MM.1S (cell line): ENCODE measurements at regions not wholly inside any gene's neighbourhood (a gene's known extent, or its start where the extent isn't known, plus 50 kb on each side); places are given as distances from the start of the nearest gene placed in this dataset.

Experiments used
- DNase-seq: peaks from one replicate; pipeline ENCODE4 v3.0.0-alpha.2; 2015
- H2AFZ ChIP-seq: fragments of 300-600 bp; sonication (generic); 2 replicates; pipeline ENCODE4 v1.6.0; 2016; ENCODE audit warnings: antibody characterized with exemption, low read length
- H3F3A ChIP-seq: fragments of 300-600 bp; sonication (generic); 2 replicates; pipeline ENCODE4 v1.6.1; 2016; ENCODE audit warnings: mild to moderate bottlenecking, antibody characterized with exemption, low read length, moderate library complexity, mixed read lengths; ENCODE audit not compliant: insufficient read depth
- H3K27ac ChIP-seq: fragments of 300-600 bp; sonication (generic); 2 replicates; pipeline ENCODE4 v1.5.1; 2016; ENCODE audit warnings: mild to moderate bottlenecking, low read length
- H3K27me3 ChIP-seq: fragments of 300-600 bp; sonication (generic); replicated peaks from 2 replicates; pipeline ENCODE4 v1.6.0; 2016; ENCODE audit warnings: low read length; ENCODE audit not compliant: insufficient read depth
- H3K36me3 ChIP-seq: fragments of 300-600 bp; sonication (generic); replicated peaks from 2 replicates; pipeline ENCODE4 v1.6.1; 2016; ENCODE audit warnings: mild to moderate bottlenecking, low read length, mixed read lengths; ENCODE audit not compliant: insufficient read depth
- H3K4me1 ChIP-seq: fragments of 300-600 bp; sonication (generic); 2 replicates; pipeline ENCODE4 v1.6.1; 2016; ENCODE audit warnings: low read length, mixed read lengths
- H3K4me2 ChIP-seq: fragments of 300-600 bp; sonication (generic); 2 replicates; pipeline ENCODE4 v1.6.0; 2016; ENCODE audit warnings: low read depth, low read length
- H3K4me3 ChIP-seq: fragments of 300-600 bp; sonication (generic); 2 replicates; pipeline ENCODE4 v1.5.1; 2016; ENCODE audit warnings: low read length, mixed read lengths
- H3K79me2 ChIP-seq: fragments of 300-600 bp; sonication (generic); 2 replicates; pipeline ENCODE4 v1.6.1; 2016; ENCODE audit warnings: mixed run types, low read length, mixed read lengths
- H3K9ac ChIP-seq: fragments of 300-600 bp; sonication (generic); 2 replicates; pipeline ENCODE4 v1.6.1; 2016; ENCODE audit warnings: low read length, mixed read lengths
- H3K9me2 ChIP-seq: fragments of 300-600 bp; sonication (generic); replicated peaks from 2 replicates; pipeline ENCODE4 v1.6.1; 2016; ENCODE audit warnings: mild to moderate bottlenecking, low read length, mixed read lengths; ENCODE audit not compliant: insufficient read depth
- H3K9me3 ChIP-seq: fragments of 300-600 bp; sonication (generic); replicated peaks from 2 replicates; pipeline ENCODE4 v1.6.1; 2016; ENCODE audit warnings: mild to moderate bottlenecking, low read length, mixed read lengths; ENCODE audit not compliant: insufficient read depth
- H4K20me1 ChIP-seq: fragments of 300-600 bp; sonication (generic); 2 replicates; pipeline ENCODE4 v1.6.1; 2016; ENCODE audit warnings: mild to moderate bottlenecking, low read length, moderate library complexity, mixed read lengths; ENCODE audit not compliant: insufficient read depth
- EZH2 ChIP-seq: fragments of 300-600 bp; sonication (generic); optimal IDR thresholded peaks from 2 replicates; pipeline ENCODE3; 2017; ENCODE audit warnings: low read depth, mild to moderate bottlenecking, antibody characterized with exemption, low read length, mixed read lengths
- EZH2phosphoT487 ChIP-seq: fragments of 300-600 bp; sonication (generic); IDR thresholded peaks from 2 replicates; pipeline ENCODE4 v1.6.1; 2018; ENCODE audit warnings: antibody characterized with exemption, low read length
- TF ChIP-seq, protein P1 (sequence below): fragments of 300-600 bp; sonication (generic); IDR thresholded peaks from 2 replicates; pipeline ENCODE4 v1.5.1; 2016; ENCODE audit warnings: antibody characterized with exemption, low read length, mixed read lengths

DNA sequence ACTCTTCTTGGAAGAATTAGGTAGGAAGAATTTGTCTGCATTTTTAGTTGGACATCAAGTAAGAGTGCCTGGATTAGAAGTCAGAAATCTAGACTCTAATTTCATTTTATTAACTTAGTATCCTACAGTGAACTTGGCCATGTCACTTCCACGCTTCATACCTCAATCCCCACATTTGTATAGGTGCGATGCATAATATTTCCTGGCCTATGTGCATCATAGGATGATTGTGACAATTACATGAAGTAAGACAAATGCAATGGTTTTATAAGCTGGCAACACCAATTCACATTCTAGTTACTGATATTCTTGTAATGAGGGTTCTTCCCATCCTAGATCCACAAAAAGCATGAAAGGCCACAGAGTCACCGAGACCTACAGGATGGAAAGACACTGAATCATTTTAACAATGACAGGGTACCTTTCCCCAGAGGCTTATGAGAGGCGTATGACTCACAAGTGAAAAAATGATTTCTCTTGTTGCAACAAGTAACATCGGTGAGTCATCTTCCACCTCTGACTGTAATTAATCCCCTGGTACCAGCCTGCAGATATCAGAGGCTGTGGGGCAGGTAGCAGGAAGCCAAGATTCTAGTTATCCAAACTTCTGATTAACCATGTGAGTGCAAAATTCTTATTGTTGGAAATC is 56.0 kb upstream of the OR5AK2 start:
- no peak overlapping the region for H3K4me3 ChIP-seq
- no peak overlapping the region for H2AFZ ChIP-seq
- H3K4me2 ChIP-seq, result no peak overlapping the region
- no peaks in the 10 kb centered on the region for H3K9me2 ChIP-seq
- no peaks in the 10 kb centered on the region for H3K79me2 ChIP-seq
- no peaks in the 10 kb centered on the region for H3K4me1 ChIP-seq
- H3F3A ChIP-seq, result no peaks in the 10 kb centered on the region
- no peak overlapping the region for H3K9ac ChIP-seq
- H3K9me3 ChIP-seq, result no peaks in the 10 kb centered on the region
- no peaks in the 10 kb centered on the region for H3K36me3 ChIP-seq
- DNase-seq, result no peak
- no peak overlapping the region for H3K27ac ChIP-seq
- H3K27me3 ChIP-seq, result no peaks in the 10 kb centered on the region
- TF ChIP-seq EZH2phosphoT487 (no peak), EZH2 (no peak)
- TF ChIP-seq, protein P1, sequence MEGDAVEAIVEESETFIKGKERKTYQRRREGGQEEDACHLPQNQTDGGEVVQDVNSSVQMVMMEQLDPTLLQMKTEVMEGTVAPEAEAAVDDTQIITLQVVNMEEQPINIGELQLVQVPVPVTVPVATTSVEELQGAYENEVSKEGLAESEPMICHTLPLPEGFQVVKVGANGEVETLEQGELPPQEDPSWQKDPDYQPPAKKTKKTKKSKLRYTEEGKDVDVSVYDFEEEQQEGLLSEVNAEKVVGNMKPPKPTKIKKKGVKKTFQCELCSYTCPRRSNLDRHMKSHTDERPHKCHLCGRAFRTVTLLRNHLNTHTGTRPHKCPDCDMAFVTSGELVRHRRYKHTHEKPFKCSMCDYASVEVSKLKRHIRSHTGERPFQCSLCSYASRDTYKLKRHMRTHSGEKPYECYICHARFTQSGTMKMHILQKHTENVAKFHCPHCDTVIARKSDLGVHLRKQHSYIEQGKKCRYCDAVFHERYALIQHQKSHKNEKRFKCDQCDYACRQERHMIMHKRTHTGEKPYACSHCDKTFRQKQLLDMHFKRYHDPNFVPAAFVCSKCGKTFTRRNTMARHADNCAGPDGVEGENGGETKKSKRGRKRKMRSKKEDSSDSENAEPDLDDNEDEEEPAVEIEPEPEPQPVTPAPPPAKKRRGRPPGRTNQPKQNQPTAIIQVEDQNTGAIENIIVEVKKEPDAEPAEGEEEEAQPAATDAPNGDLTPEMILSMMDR, result no peak
- H4K20me1 ChIP-seq, result no peaks in the 10 kb centered on the region

DNA sequence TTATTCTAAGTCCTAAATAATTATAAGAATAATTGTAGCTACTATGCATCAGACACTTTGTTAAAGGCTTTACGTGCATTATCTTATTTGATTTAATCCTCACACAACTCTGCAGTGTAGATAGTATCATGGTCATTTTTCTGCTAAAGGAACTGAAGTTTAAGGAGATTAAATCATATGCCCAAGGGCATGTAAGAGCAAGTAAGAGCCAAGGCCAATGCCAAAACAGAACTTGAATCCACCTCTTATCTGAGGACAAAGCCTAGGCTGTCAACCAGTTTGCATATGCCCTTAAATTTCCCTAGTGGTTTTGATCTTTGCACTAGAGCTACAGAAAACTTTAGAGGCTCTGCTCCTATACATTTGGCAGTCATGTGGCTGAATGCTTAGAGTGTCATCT is 65.6 kb upstream of the OR5AK2 start:
- H3K27me3 ChIP-seq, result no peaks in the 10 kb centered on the region
- no peaks in the 10 kb centered on the region for H3K9me2 ChIP-seq
- TF ChIP-seq EZH2phosphoT487 (no peak), EZH2 (no peak)
- TF ChIP-seq, protein P1, result no peak

DNA sequence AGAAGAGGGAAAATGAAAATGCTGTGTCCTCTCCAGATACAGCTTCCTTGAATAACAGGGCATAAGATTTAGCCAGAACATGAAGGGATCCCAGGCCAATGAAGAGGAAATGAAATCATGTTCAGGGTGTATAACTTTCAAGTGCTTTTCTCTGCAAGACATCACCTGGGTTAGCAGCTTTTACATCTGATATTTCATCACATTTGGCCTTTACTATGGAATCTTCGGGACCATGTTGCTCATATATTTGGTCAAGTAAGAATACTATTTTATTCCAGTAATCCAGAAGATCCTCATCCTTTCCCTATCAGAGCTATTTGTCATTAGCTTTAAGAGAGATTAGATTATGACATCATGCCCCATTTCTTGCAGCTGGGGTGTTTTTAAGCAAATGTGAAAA is 66.3 kb upstream of the OR5AK2 start:
- Histone ChIP-seq H4K20me1 (no peaks in the 10 kb centered on the region), H3K79me2 (no peaks in the 10 kb centered on the region), H3K9ac (no peak overlapping the region), H3K27me3 (no peaks in the 10 kb centered on the region), H3K27ac (no peak overlapping the region), H3F3A (no peaks in the 10 kb centered on the region), H3K9me2 (no peaks in the 10 kb centered on the region), H3K36me3 (no peaks in the 10 kb centered on the region), H3K4me1 (no peaks in the 10 kb centered on the region), H2AFZ (no peak overlapping the region), H3K9me3 (no peaks in the 10 kb centered on the region), H3K4me2 (no peak overlapping the region), H3K4me3 (no peak overlapping the region)
- DNase-seq, result no peak
- no peak for TF ChIP-seq EZH2
- TF ChIP-seq, protein P1, result no peak
- no peak for TF ChIP-seq EZH2phosphoT487

More for the DNA sequence above, 65.6 kb upstream of the OR5AK2 start:
- no peaks in the 10 kb centered on the region for H3K36me3 ChIP-seq
- no peak overlapping the region for H3K27ac ChIP-seq
- no peaks in the 10 kb centered on the region for H3K4me1 ChIP-seq
- H4K20me1 ChIP-seq, result no peaks in the 10 kb centered on the region
- no peak overlapping the region for H3K4me3 ChIP-seq
- no peaks in the 10 kb centered on the region for H3K9me3 ChIP-seq
- no peak overlapping the region for H3K9ac ChIP-seq
- H2AFZ ChIP-seq, result no peak overlapping the region
- no peak for DNase-seq
- no peaks in the 10 kb centered on the region for H3K79me2 ChIP-seq
- no peaks in the 10 kb centered on the region for H3F3A ChIP-seq
- H3K4me2 ChIP-seq, result no peak overlapping the region
